ENCODE measurements at regions not wholly inside any gene's neighbourhood (a gene's known extent, or its start where the extent isn't known, plus 50 kb on each side); places are given as distances from the start of the nearest gene placed in this dataset.

- DNase-seq: no peak
These were observed 2118.0 kb downstream of the PCDH9 start for GRCh38 chr13:65112123-65112522.

GRCh38 chr13:65111223-65111622, 2118.9 kb downstream of the PCDH9 start:
- DNase-seq: no peak

- peak in 1 of 2 experiments; percentile 0 for DNase-seq
These were observed 2125.7 kb downstream of the PCDH9 start for GRCh38 chr13:65104436-65104835.

GRCh38 chr13:65103351-65103750, 2126.8 kb downstream of the PCDH9 start:
- no peak for DNase-seq

- peak in 1 of 2 experiments; percentile 13 for DNase-seq
These were observed 2134.7 kb downstream of the PCDH9 start for GRCh38 chr13:65095161-65096082.

GRCh38 chr13:65093357-65093756, 2136.8 kb downstream of the PCDH9 start:
- no peak for DNase-seq

- no peak for DNase-seq
These were observed 2139.1 kb downstream of the PCDH9 start for GRCh38 chr13:65091031-65091430.

- peak; percentile 42 to 77 for DNase-seq
These were observed 2139.9 kb downstream of the PCDH9 start for GRCh38 chr13:65090186-65090585.

- DNase-seq: no peak
These were observed 2141.2 kb downstream of the PCDH9 start for GRCh38 chr13:65088906-65089305.

- no peak for DNase-seq
These were observed 2144.2 kb downstream of the PCDH9 start for GRCh38 chr13:65085977-65086376.

- DNase-seq: no peak
These were observed 2155.9 kb downstream of the PCDH9 start for GRCh38 chr13:65074248-65074647.

- DNase-seq: no peak
These were observed 2165.2 kb downstream of the PCDH9 start for GRCh38 chr13:65064967-65065366.

- no peak for DNase-seq
These were observed 2166.4 kb downstream of the PCDH9 start for GRCh38 chr13:65063753-65064152.

- no peak for DNase-seq
These were observed 2172.2 kb downstream of the PCDH9 start for GRCh38 chr13:65057986-65058385.

GRCh38 chr13:65054277-65054676, 2175.9 kb downstream of the PCDH9 start:
- DNase-seq: no peak

GRCh38 chr13:65036999-65037398, 2193.1 kb downstream of the PCDH9 start:
- no peak for DNase-seq

- no peak for DNase-seq
These were observed 2194.8 kb downstream of the PCDH9 start for GRCh38 chr13:65035302-65035701.

GRCh38 chr13:65034266-65034665, 2195.9 kb downstream of the PCDH9 start:
- DNase-seq: no peak

GRCh38 chr13:65032825-65033224, 2197.3 kb downstream of the PCDH9 start:
- no peak for DNase-seq

GRCh38 chr13:65028101-65028500, 2202.0 kb downstream of the PCDH9 start:
- DNase-seq: no peak

GRCh38 chr13:65026505-65026904, 2203.6 kb downstream of the PCDH9 start:
- DNase-seq: no peak

- no peak for DNase-seq
These were observed 2218.8 kb downstream of the PCDH9 start for GRCh38 chr13:65011378-65011777.

- no peak for DNase-seq
These were observed 2232.7 kb downstream of the PCDH9 start for GRCh38 chr13:64997438-64997837.

- DNase-seq: no peak
These were observed 2236.5 kb downstream of the PCDH9 start for GRCh38 chr13:64993514-64994164.

Measured in NCI-H446 (cell line).